Peyer's patch (tissue), 4 donors: ENCODE measurements at regions not wholly inside any gene's neighbourhood (a gene's known extent, or its start where the extent isn't known, plus 50 kb on each side); places are given as distances from the start of the nearest gene placed in this dataset.

ENCODE experiments used
- POLR2A ChIP-seq, 2 donors: fragments of 450-650 bp; IDR thresholded peaks; one replicate each; pipeline ENCODE4 v1.5.1; 2017; ENCODE audit warnings: antibody characterized with exemption in 2 of 2, mild to moderate bottlenecking in 2 of 2, moderate library complexity in 2 of 2
- TF ChIP-seq, protein P1 (sequence below), 6 experiments: fragments of 450-650 bp in 4 of 6; fragments of 200-600 bp in 2 of 6; sonication (generic) in 1 of 6; IDR thresholded peaks; one replicate each; pipeline ENCODE4 v1.5.1; 2017 to 2019; ENCODE audit warnings: antibody characterized with exemption in 6 of 6, mild to moderate bottlenecking in 3 of 6, moderate library complexity in 1 of 6

DNA sequence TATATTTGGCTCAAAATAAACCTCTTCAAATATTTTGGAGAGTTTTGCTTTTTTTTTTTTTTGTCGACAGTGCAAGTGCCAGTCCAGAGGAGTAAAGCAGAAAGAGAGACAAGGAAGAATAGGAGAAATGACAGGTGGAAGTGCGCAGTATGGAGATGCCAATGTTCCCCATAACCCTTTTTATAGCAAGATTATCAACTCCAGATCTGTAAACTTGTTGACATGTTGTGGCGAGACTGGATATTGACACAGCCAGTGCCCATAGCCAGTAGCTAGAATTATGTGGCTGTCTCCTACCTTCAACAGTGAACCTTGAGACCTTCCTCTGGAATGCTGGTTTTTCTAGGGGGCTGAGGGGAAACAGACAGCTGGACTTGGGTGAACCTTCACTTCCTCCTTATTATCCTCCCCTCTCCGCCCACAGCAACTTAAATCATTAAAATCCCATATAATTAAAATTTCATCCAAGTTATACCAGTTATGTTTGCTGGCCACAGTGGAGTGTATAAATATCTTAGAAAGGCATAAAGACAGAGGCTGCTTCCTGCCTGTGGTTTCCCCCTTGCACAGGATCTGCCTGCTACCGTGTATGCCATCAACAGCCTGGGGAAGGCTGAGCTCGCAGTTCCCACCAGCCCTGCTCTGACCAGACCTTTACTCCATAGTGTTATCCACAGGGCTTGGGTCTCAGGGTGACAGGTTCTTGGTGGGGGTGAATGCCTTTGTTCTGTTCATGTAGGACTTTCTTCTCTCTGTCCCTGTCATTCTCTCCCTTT lies 112.3 kb upstream of the ANKH start:
- TF ChIP-seq, protein P1, sequence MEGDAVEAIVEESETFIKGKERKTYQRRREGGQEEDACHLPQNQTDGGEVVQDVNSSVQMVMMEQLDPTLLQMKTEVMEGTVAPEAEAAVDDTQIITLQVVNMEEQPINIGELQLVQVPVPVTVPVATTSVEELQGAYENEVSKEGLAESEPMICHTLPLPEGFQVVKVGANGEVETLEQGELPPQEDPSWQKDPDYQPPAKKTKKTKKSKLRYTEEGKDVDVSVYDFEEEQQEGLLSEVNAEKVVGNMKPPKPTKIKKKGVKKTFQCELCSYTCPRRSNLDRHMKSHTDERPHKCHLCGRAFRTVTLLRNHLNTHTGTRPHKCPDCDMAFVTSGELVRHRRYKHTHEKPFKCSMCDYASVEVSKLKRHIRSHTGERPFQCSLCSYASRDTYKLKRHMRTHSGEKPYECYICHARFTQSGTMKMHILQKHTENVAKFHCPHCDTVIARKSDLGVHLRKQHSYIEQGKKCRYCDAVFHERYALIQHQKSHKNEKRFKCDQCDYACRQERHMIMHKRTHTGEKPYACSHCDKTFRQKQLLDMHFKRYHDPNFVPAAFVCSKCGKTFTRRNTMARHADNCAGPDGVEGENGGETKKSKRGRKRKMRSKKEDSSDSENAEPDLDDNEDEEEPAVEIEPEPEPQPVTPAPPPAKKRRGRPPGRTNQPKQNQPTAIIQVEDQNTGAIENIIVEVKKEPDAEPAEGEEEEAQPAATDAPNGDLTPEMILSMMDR (IDR thresholded peaks at IDR 0.05) = no peak
- TF ChIP-seq POLR2A (IDR thresholded peaks at IDR 0.05) = no peak
